Upper lobe of left lung (tissue), 6 donors: ENCODE measurements at regions not wholly inside any gene's neighbourhood (a gene's known extent, or its start where the extent isn't known, plus 50 kb on each side); places are given as distances from the start of the nearest gene placed in this dataset.

Experiments used
- ATAC-seq, 2 donors: fragments of 200-7000 bp; cut with Tn5 transposase; one replicate each; pipeline ENCODE4 v1.9.1; 2022; ENCODE audit warnings: mild to moderate bottlenecking in 2 of 2, moderate library complexity in 2 of 2; ENCODE audit not compliant: low FRiP score in 2 of 2
- DNase-seq, 2 donors: peaks; one replicate each; pipeline ENCODE4 v3.0.0-alpha.2; 2019 to 2020
- H3K27ac ChIP-seq, 4 donors: fragments of 200-600 bp; sonication (generic); one replicate each; pipeline ENCODE4 v1.5.1; 2016 to 2019
- H3K27me3 ChIP-seq, 4 donors: fragments of 200-600 bp; sonication (generic); one replicate each; pipeline ENCODE4 v1.5.1; 2017 to 2019
- H3K36me3 ChIP-seq, 4 donors: fragments of 200-600 bp; sonication (generic); one replicate each; pipeline ENCODE4 v1.5.1; 2016 to 2019
- H3K4me1 ChIP-seq, 4 donors: fragments of 200-600 bp; sonication (generic); one replicate each; pipeline ENCODE4 v1.5.1; 2018 to 2019
- H3K4me3 ChIP-seq, 4 donors: fragments of 200-600 bp; sonication (generic); one replicate each; pipeline ENCODE4 v1.5.1; 2017 to 2019; ENCODE audit warnings: mild to moderate bottlenecking in 2 of 4, moderate library complexity in 1 of 4
- H3K9me3 ChIP-seq, 4 donors: fragments of 200-600 bp; sonication (generic); one replicate each; pipeline ENCODE4 v1.5.1; 2018 to 2019
- CTCF ChIP-seq, 6 experiments: fragments of 450-650 bp in 4 of 6; fragments of 200-600 bp in 2 of 6; sonication (generic) in 2 of 6; IDR thresholded peaks; one replicate each; pipeline ENCODE4 v1.5.1; 2016 to 2019; ENCODE audit warnings: antibody characterized with exemption in 6 of 6
- EP300 ChIP-seq, 4 donors: sonication (generic); formaldehyde crosslinking; IDR thresholded peaks; one replicate each; pipeline ENCODE4 v1.5.1; 2017; ENCODE audit warnings: antibody characterized with exemption in 4 of 4, control low read depth in 2 of 4
- POLR2A ChIP-seq, 4 donors: fragments of 450-650 bp; IDR thresholded peaks; one replicate each; pipeline ENCODE4 v1.5.1; 2016 to 2017; ENCODE audit warnings: antibody characterized with exemption in 4 of 4, mild to moderate bottlenecking in 2 of 4
- POLR2AphosphoS5 ChIP-seq, 2 donors: sonication (generic); formaldehyde crosslinking; IDR thresholded peaks; one replicate each; pipeline ENCODE4 v1.5.1; 2017; ENCODE audit warnings: antibody characterized with exemption in 2 of 2
- WGBS, 2 donors: methylation state at CpG; one replicate each; pipeline ENCODE4 v1.1.5; 2017 to 2018; 5-methylcytosine and 5-hydroxymethylcytosine counted together
- donor health status: DM: no; HTN: no; CAD: no; lungs with moderate emphysema.
- donor health status: DM: no; HTN: yes; CAD: no; lungs with severe emphysema.

- no peak for ATAC-seq
Measured at GRCh38 chr3:173257797-173258196, 116.8 kb upstream of the SPATA16 start.

GRCh38 chr3:173255555-173255954 is 114.5 kb upstream of the SPATA16 start:
- WGBS, 2 donors: 67 to 77% methylated on average over 5 of the region's 5 CpGs
- no peaks in the 10 kb centered on the region for H3K4me1 ChIP-seq
- H3K36me3 ChIP-seq: no peaks in the 10 kb centered on the region
- H3K27me3 ChIP-seq: no peaks in the 10 kb centered on the region
- no peak overlapping the region for H3K4me3 ChIP-seq
- TF ChIP-seq POLR2A (IDR thresholded peaks at IDR 0.05): no peak
- no peak for TF ChIP-seq POLR2AphosphoS5 (IDR thresholded peaks at IDR 0.05)
- no peak for TF ChIP-seq CTCF (IDR thresholded peaks at IDR 0.05)
- TF ChIP-seq EP300 (IDR thresholded peaks at IDR 0.05): no peak
- no peak for DNase-seq
- no peak for ATAC-seq
- H3K27ac ChIP-seq: no peak overlapping the region
- no peaks in the 10 kb centered on the region for H3K9me3 ChIP-seq

More at GRCh38 chr3:173257797-173258196, 116.8 kb upstream of the SPATA16 start:
- TF ChIP-seq CTCF (IDR thresholded peaks at IDR 0.05) (no peak), POLR2A (IDR thresholded peaks at IDR 0.05) (no peak), EP300 (IDR thresholded peaks at IDR 0.05) (no peak), POLR2AphosphoS5 (IDR thresholded peaks at IDR 0.05) (no peak)
- WGBS, 2 donors: 67 to 75% methylated on average over 4 of the region's 4 CpGs
- Histone ChIP-seq H3K4me3 (no peak overlapping the region), H3K36me3 (no peaks in the 10 kb centered on the region), H3K27me3 (no peaks in the 10 kb centered on the region), H3K4me1 (no peaks in the 10 kb centered on the region), H3K9me3 (no peaks in the 10 kb centered on the region), H3K27ac (no peak overlapping the region)
- DNase-seq: no peak

- no peak for DNase-seq
- WGBS, 2 donors: 91 to 92% methylated on average over 1 of the region's 1 CpG
- H3K36me3 ChIP-seq: no peaks in the 10 kb centered on the region
- H3K27ac ChIP-seq: no peak overlapping the region
- H3K27me3 ChIP-seq: no peaks in the 10 kb centered on the region
- no peak overlapping the region for H3K4me3 ChIP-seq
- no peaks in the 10 kb centered on the region for H3K4me1 ChIP-seq
- ATAC-seq: no peak
- TF ChIP-seq CTCF (IDR thresholded peaks at IDR 0.05) (no peak), EP300 (IDR thresholded peaks at IDR 0.05) (no peak), POLR2AphosphoS5 (IDR thresholded peaks at IDR 0.05) (no peak), POLR2A (IDR thresholded peaks at IDR 0.05) (no peak)
- H3K9me3 ChIP-seq: no peaks in the 10 kb centered on the region
Measured at GRCh38 chr3:173253471-173253870, 112.4 kb upstream of the SPATA16 start.

- TF ChIP-seq POLR2AphosphoS5 (IDR thresholded peaks at IDR 0.05): no peak
- TF ChIP-seq EP300 (IDR thresholded peaks at IDR 0.05): no peak
- TF ChIP-seq CTCF (IDR thresholded peaks at IDR 0.05): no peak
- no peaks in the 10 kb centered on the region for H3K4me1 ChIP-seq
- H3K36me3 ChIP-seq: no peaks in the 10 kb centered on the region
- no peak for DNase-seq
- H3K9me3 ChIP-seq: no peaks in the 10 kb centered on the region
- no peak for ATAC-seq
- 76 to 85% methylated on average over 2 of the region's 2 CpGs for WGBS, 2 donors
- no peaks in the 10 kb centered on the region for H3K27me3 ChIP-seq
- H3K4me3 ChIP-seq: no peak overlapping the region
- H3K27ac ChIP-seq: no peak overlapping the region
Measured at GRCh38 chr3:173249457-173249856, 108.4 kb upstream of the SPATA16 start.

GRCh38 chr3:173241727-173242126 is 100.7 kb upstream of the SPATA16 start:
- ATAC-seq (no peak), DNase-seq (no peak)
- TF ChIP-seq CTCF (IDR thresholded peaks at IDR 0.05): no peak
- no peak for TF ChIP-seq POLR2AphosphoS5 (IDR thresholded peaks at IDR 0.05)
- no peak for TF ChIP-seq POLR2A (IDR thresholded peaks at IDR 0.05)
- TF ChIP-seq EP300 (IDR thresholded peaks at IDR 0.05): no peak
- H3K9me3 ChIP-seq: no peaks in the 10 kb centered on the region
- H3K36me3 ChIP-seq: no peaks in the 10 kb centered on the region
- 89 to 92% methylated on average over 1 of the region's 1 CpG for WGBS, 2 donors
- no peaks in the 10 kb centered on the region for H3K27me3 ChIP-seq
- no peak overlapping the region for H3K27ac ChIP-seq
- H3K4me3 ChIP-seq: no peak overlapping the region
- H3K4me1 ChIP-seq: no peaks in the 10 kb centered on the region
